ENCODE measurements at regions not wholly inside any gene's neighbourhood (a gene's known extent, or its start where the extent isn't known, plus 50 kb on each side); places are given as distances from the start of the nearest gene placed in this dataset.

GRCh38 chr12:126989532-126989931 is 1277.4 kb upstream of the TMEM132C start:
- intact Hi-C loops (cut with micrococcal nuclease), result no loop called here
- Histone ChIP-seq H4K20me1 (ENCODE audit: control insufficient read depth, insufficient read depth, low read length, poor library complexity, severe bottlenecking) (no peaks in the 10 kb centered on the region), H2AFZ (ENCODE audit: insufficient read depth, low read depth, low read length, poor library complexity, severe bottlenecking) (no peak overlapping the region), H3K4me1 (ENCODE audit: control insufficient read depth in 2 of 2, insufficient read depth in 2 of 2, low read length in 2 of 2) (no peaks in the 10 kb centered on the region), H3K9ac (ENCODE audit: low read length) (no peak overlapping the region), H3K79me2 (ENCODE audit: control insufficient read depth, insufficient read depth, low read length) (no peaks in the 10 kb centered on the region), H3K27me3 (replicated peaks in 1 of 4; ENCODE audit: control extremely low read depth in 1 of 4, control insufficient read depth in 3 of 4, insufficient read depth in 4 of 4, low read length in 3 of 4) (no peaks in the 10 kb centered on the region), H3K4me3 (ENCODE audit: control extremely low read depth in 1 of 5, extremely low read depth in 1 of 5, insufficient read depth in 1 of 5, low read depth in 2 of 5, low read length in 4 of 5) (no peak overlapping the region), H3K9me3 (ENCODE audit: control extremely low read depth in 1 of 3, control insufficient read depth in 2 of 3, insufficient read depth in 1 of 3, low read length in 2 of 3) (peaks cover 0 to 12% (median 0%) of the 10 kb centered on the region in 3 donors), H3K36me3 (replicated peaks in 1 of 2; ENCODE audit: control extremely low read depth in 1 of 2, control insufficient read depth in 1 of 2, extremely low read depth in 1 of 2, insufficient read depth in 2 of 2, low read length in 1 of 2) (no peaks in the 10 kb centered on the region), H3K4me2 (replicated peaks; ENCODE audit: low read depth, low read length, poor library complexity, severe bottlenecking) (no peak overlapping the region), H3K27ac (ENCODE audit: low read length in 2 of 2) (no peak overlapping the region)
- DNase-seq (no peak), ATAC-seq (ENCODE audit: low read depth) (no peak)
- CTCF ChIA-PET, result no interaction called here
- no peaks in the 10 kb centered on the region for H3K4me1 Mint-ChIP-seq
- WGBS (ENCODE audit: insufficient coverage), result 49% methylated on average over 2 of the region's 2 CpGs
- H3K9me3 Mint-ChIP-seq (ENCODE audit: insufficient read depth), result peaks cover 10% of the 10 kb centered on the region
- H3K4me3 Mint-ChIP-seq, result no peak overlapping the region
- POLR2A ChIA-PET, result no interaction called here
- no peaks in the 10 kb centered on the region for H3K27me3 Mint-ChIP-seq
- no peak overlapping the region for H3K27ac Mint-ChIP-seq
- TF ChIP-seq, protein P1, sequence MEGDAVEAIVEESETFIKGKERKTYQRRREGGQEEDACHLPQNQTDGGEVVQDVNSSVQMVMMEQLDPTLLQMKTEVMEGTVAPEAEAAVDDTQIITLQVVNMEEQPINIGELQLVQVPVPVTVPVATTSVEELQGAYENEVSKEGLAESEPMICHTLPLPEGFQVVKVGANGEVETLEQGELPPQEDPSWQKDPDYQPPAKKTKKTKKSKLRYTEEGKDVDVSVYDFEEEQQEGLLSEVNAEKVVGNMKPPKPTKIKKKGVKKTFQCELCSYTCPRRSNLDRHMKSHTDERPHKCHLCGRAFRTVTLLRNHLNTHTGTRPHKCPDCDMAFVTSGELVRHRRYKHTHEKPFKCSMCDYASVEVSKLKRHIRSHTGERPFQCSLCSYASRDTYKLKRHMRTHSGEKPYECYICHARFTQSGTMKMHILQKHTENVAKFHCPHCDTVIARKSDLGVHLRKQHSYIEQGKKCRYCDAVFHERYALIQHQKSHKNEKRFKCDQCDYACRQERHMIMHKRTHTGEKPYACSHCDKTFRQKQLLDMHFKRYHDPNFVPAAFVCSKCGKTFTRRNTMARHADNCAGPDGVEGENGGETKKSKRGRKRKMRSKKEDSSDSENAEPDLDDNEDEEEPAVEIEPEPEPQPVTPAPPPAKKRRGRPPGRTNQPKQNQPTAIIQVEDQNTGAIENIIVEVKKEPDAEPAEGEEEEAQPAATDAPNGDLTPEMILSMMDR (IDR thresholded peaks at IDR 0.05), result no peak
- TF ChIP-seq EZH2 (IDR thresholded peaks at IDR 0.05; ENCODE audit: borderline replicate concordance, insufficient read depth, low read depth, low read length, poor library complexity, severe bottlenecking), result no peak

- DNase-seq (no peak), ATAC-seq (ENCODE audit: low read depth) (no peak)
- Histone ChIP-seq H3K27ac (ENCODE audit: low read length in 2 of 2) (no peak overlapping the region), H3K4me3 (ENCODE audit: control extremely low read depth in 1 of 5, extremely low read depth in 1 of 5, insufficient read depth in 1 of 5, low read depth in 2 of 5, low read length in 4 of 5) (no peak overlapping the region), H3K9me3 (ENCODE audit: control extremely low read depth in 1 of 3, control insufficient read depth in 2 of 3, insufficient read depth in 1 of 3, low read length in 2 of 3) (peaks cover 0 to 7% (median 0%) of the 10 kb centered on the region in 3 donors), H3K9ac (ENCODE audit: low read length) (no peak overlapping the region), H2AFZ (ENCODE audit: insufficient read depth, low read depth, low read length, poor library complexity, severe bottlenecking) (no peak overlapping the region), H4K20me1 (ENCODE audit: control insufficient read depth, insufficient read depth, low read length, poor library complexity, severe bottlenecking) (no peaks in the 10 kb centered on the region), H3K79me2 (ENCODE audit: control insufficient read depth, insufficient read depth, low read length) (no peaks in the 10 kb centered on the region), H3K4me1 (ENCODE audit: control insufficient read depth in 2 of 2, insufficient read depth in 2 of 2, low read length in 2 of 2) (no peaks in the 10 kb centered on the region), H3K27me3 (replicated peaks in 1 of 4; ENCODE audit: control extremely low read depth in 1 of 4, control insufficient read depth in 3 of 4, insufficient read depth in 4 of 4, low read length in 3 of 4) (no peaks in the 10 kb centered on the region), H3K36me3 (replicated peaks in 1 of 2; ENCODE audit: control extremely low read depth in 1 of 2, control insufficient read depth in 1 of 2, extremely low read depth in 1 of 2, insufficient read depth in 2 of 2, low read length in 1 of 2) (no peaks in the 10 kb centered on the region), H3K4me2 (replicated peaks; ENCODE audit: low read depth, low read length, poor library complexity, severe bottlenecking) (no peak overlapping the region)
- ChIA-PET POLR2A (no interaction called here), CTCF (no interaction called here)
- TF ChIP-seq EZH2 (IDR thresholded peaks at IDR 0.05; ENCODE audit: borderline replicate concordance, insufficient read depth, low read depth, low read length, poor library complexity, severe bottlenecking), result no peak
- TF ChIP-seq, protein P1 (IDR thresholded peaks at IDR 0.05), result no peak
- Mint-ChIP-seq H3K4me3 (no peak overlapping the region), H3K9me3 (ENCODE audit: insufficient read depth) (peaks cover 6% of the 10 kb centered on the region), H3K4me1 (no peaks in the 10 kb centered on the region), H3K27me3 (no peaks in the 10 kb centered on the region), H3K27ac (no peak overlapping the region)
- 93% methylated on average over 8 of the region's 9 CpGs for WGBS (ENCODE audit: insufficient coverage)
- intact Hi-C loops (cut with micrococcal nuclease), result no loop called here
Observed at GRCh38 chr12:126993898-126994297, 1273.1 kb upstream of the TMEM132C start.

All from B cell (primary cell).